ENCODE measurements at regions not wholly inside any gene's neighbourhood (a gene's known extent, or its start where the extent isn't known, plus 50 kb on each side); places are given as distances from the start of the nearest gene placed in this dataset.

GRCh38 chr1:198901266-198901665, 262.4 kb downstream of the PTPRC start:
- Histone ChIP-seq H3K4me3 (replicated peaks; ENCODE audit: insufficient read depth, low read length) (no peak overlapping the region), H3K27ac (replicated peaks) (no peak overlapping the region), H3K27me3 (ENCODE audit: insufficient read depth, poor library complexity, severe bottlenecking) (no peaks in the 10 kb centered on the region)
- TF ChIP-seq REST (IDR thresholded peaks at IDR 0.05; ENCODE audit: insufficient replicate concordance, low read depth) (no peak), CTCF (IDR thresholded peaks at IDR 0.05; ENCODE audit: insufficient read depth, low read length) (no peak), POLR2AphosphoS5 (IDR thresholded peaks at IDR 0.05; ENCODE audit: low read depth) (peak; percentile 45; the same call in 1 of the 2 replicates)
- DNase-seq (ENCODE audit: low read depth in 1 of 2, low spot score in 1 of 2), result no peak

- peak overlapping the region; percentile 17; the same call in 1 of the 2 replicates for H3K27ac ChIP-seq (replicated peaks)
- TF ChIP-seq POLR2AphosphoS5 (IDR thresholded peaks at IDR 0.05; ENCODE audit: low read depth) (peak; percentile 43), SPI1 (IDR thresholded peaks at IDR 0.05; ENCODE audit: borderline replicate concordance, low read depth) (no peak)
- H3K27me3 ChIP-seq (ENCODE audit: insufficient read depth, poor library complexity, severe bottlenecking), result no peaks in the 10 kb centered on the region
- DNase-seq (ENCODE audit: low read depth in 1 of 2, low spot score in 1 of 2), result no peak
- H3K4me3 ChIP-seq (replicated peaks; ENCODE audit: insufficient read depth, low read length), result no peak overlapping the region
Measured at GRCh38 chr1:198902655-198903054, 263.8 kb downstream of the PTPRC start.

GRCh38 chr1:198903203-198903602, 264.4 kb downstream of the PTPRC start:
- peak; percentile 34; the same call in 1 of the 2 replicates for TF ChIP-seq POLR2AphosphoS5 (IDR thresholded peaks at IDR 0.05; ENCODE audit: low read depth)
- no peak for TF ChIP-seq GABPA (IDR thresholded peaks at IDR 0.05; ENCODE audit: low read depth)
- Histone ChIP-seq H3K27ac (replicated peaks) (peak overlapping the region; percentile 12; the same call in 1 of the 2 replicates), H3K4me3 (replicated peaks; ENCODE audit: insufficient read depth, low read length) (no peak overlapping the region), H3K27me3 (ENCODE audit: insufficient read depth, poor library complexity, severe bottlenecking) (no peaks in the 10 kb centered on the region)
- no peak for DNase-seq (ENCODE audit: low read depth in 1 of 2, low spot score in 1 of 2)

- Histone ChIP-seq H3K4me3 (replicated peaks; ENCODE audit: insufficient read depth, low read length) (no peak overlapping the region), H3K27me3 (ENCODE audit: insufficient read depth, poor library complexity, severe bottlenecking) (no peaks in the 10 kb centered on the region), H3K27ac (replicated peaks) (no peak overlapping the region)
- no peak for TF ChIP-seq SPI1 (IDR thresholded peaks at IDR 0.05; ENCODE audit: borderline replicate concordance, low read depth)
- no peak for TF ChIP-seq GABPA (IDR thresholded peaks at IDR 0.05; ENCODE audit: low read depth)
- no peak for TF ChIP-seq CTCF (IDR thresholded peaks at IDR 0.05; ENCODE audit: insufficient read depth, low read length)
- TF ChIP-seq REST (IDR thresholded peaks at IDR 0.05; ENCODE audit: insufficient replicate concordance, low read depth), result no peak
- TF ChIP-seq POLR2AphosphoS5 (IDR thresholded peaks at IDR 0.05; ENCODE audit: low read depth), result no peak
- no peak for DNase-seq (ENCODE audit: low read depth in 1 of 2, low spot score in 1 of 2)
Measured at GRCh38 chr1:198903621-198904020, 264.8 kb downstream of the PTPRC start.

GRCh38 chr1:198904321-198904720, 265.5 kb downstream of the PTPRC start:
- no peak overlapping the region for H3K27ac ChIP-seq (replicated peaks)
- H3K27me3 ChIP-seq (ENCODE audit: insufficient read depth, poor library complexity, severe bottlenecking), result no peaks in the 10 kb centered on the region
- DNase-seq (ENCODE audit: low read depth in 1 of 2, low spot score in 1 of 2), result no peak
- no peak overlapping the region for H3K4me3 ChIP-seq (replicated peaks; ENCODE audit: insufficient read depth, low read length)
- TF ChIP-seq CTCF (IDR thresholded peaks at IDR 0.05; ENCODE audit: insufficient read depth, low read length) (no peak), REST (IDR thresholded peaks at IDR 0.05; ENCODE audit: insufficient replicate concordance, low read depth) (no peak), GABPA (IDR thresholded peaks at IDR 0.05; ENCODE audit: low read depth) (no peak), POLR2AphosphoS5 (IDR thresholded peaks at IDR 0.05; ENCODE audit: low read depth) (no peak), SPI1 (IDR thresholded peaks at IDR 0.05; ENCODE audit: borderline replicate concordance, low read depth) (no peak)

Data from HL-60 (cell line).